Stimulated activated CD4-positive, alpha-beta T cell treated with anti-CD3 and anti-CD28 coated beads, Interleukin-15, amount 100 ng/mL, for 24 hours (primary cell): ENCODE measurements at regions not wholly inside any gene's neighbourhood (a gene's known extent, or its start where the extent isn't known, plus 50 kb on each side); places are given as distances from the start of the nearest gene placed in this dataset.

Experiments used
- DNase-seq: peaks from one replicate; pipeline ENCODE4 v3.0.0-alpha.2; 2020

GRCh38 chr16:86775511-86775921 is 197.2 kb downstream of the FOXL1 start:
- DNase-seq: no peak

GRCh38 chr16:86777381-86777946 is 199.1 kb downstream of the FOXL1 start:
- DNase-seq: no peak

- DNase-seq: no peak
Observed at GRCh38 chr16:86778108-86778745, 199.9 kb downstream of the FOXL1 start.

- DNase-seq: no peak
Observed at GRCh38 chr16:86778978-86779377, 200.6 kb downstream of the FOXL1 start.

GRCh38 chr16:86781046-86781445 is 202.7 kb downstream of the FOXL1 start:
- no peak for DNase-seq

- DNase-seq: no peak
Observed at GRCh38 chr16:86783636-86784626, 205.6 kb downstream of the FOXL1 start.

GRCh38 chr16:86786338-86786737 is 208.0 kb downstream of the FOXL1 start:
- no peak for DNase-seq

GRCh38 chr16:86786994-86787393 is 208.6 kb downstream of the FOXL1 start:
- DNase-seq: no peak

- DNase-seq: no peak
Observed at GRCh38 chr16:86787538-86787937, 209.2 kb downstream of the FOXL1 start.

GRCh38 chr16:86789621-86790051 is 211.3 kb downstream of the FOXL1 start:
- no peak for DNase-seq

- no peak for DNase-seq
Observed at GRCh38 chr16:86791287-86792035, 213.1 kb downstream of the FOXL1 start.

- no peak for DNase-seq
Observed at GRCh38 chr16:86794216-86794864, 216.0 kb downstream of the FOXL1 start.

GRCh38 chr16:86797700-86798099 is 219.4 kb downstream of the FOXL1 start:
- DNase-seq: no peak

- DNase-seq: no peak
Observed at GRCh38 chr16:86798247-86799041, 220.1 kb downstream of the FOXL1 start.

GRCh38 chr16:86799367-86799766 is 221.0 kb downstream of the FOXL1 start:
- DNase-seq: no peak

GRCh38 chr16:86800894-86801293 is 222.5 kb downstream of the FOXL1 start:
- no peak for DNase-seq

- DNase-seq: no peak
Observed at GRCh38 chr16:86802013-86802412, 223.7 kb downstream of the FOXL1 start.

GRCh38 chr16:86805188-86805587 is 226.8 kb downstream of the FOXL1 start:
- DNase-seq: no peak

- DNase-seq: no peak
Observed at GRCh38 chr16:86806181-86806837, 228.0 kb downstream of the FOXL1 start.

- no peak for DNase-seq
Observed at GRCh38 chr16:86806838-86807351, 228.5 kb downstream of the FOXL1 start.
